ENCODE measurements at regions not wholly inside any gene's neighbourhood (a gene's known extent, or its start where the extent isn't known, plus 50 kb on each side); places are given as distances from the start of the nearest gene placed in this dataset.

- Histone ChIP-seq H4K20me1 (ENCODE audit: insufficient read depth) (no peaks in the 10 kb centered on the region), H2AFZ (ENCODE audit: low read depth, low read length) (no peak overlapping the region), H3K9ac (ENCODE audit: low read length) (no peak overlapping the region), H3K27me3 (ENCODE audit: insufficient read depth, low read depth, low read length) (no peaks in the 10 kb centered on the region), H3K36me3 (ENCODE audit: insufficient read depth, low read length) (no peaks in the 10 kb centered on the region), H3K9me2 (ENCODE audit: insufficient read depth, low read length) (no peaks in the 10 kb centered on the region), H3K4me2 (ENCODE audit: low read length) (no peak overlapping the region), H3K27ac (ENCODE audit: low read length) (no peak overlapping the region), H3F3A (ENCODE audit: insufficient read depth, low read length, poor library complexity, severe bottlenecking) (no peaks in the 10 kb centered on the region), H3K9me3 (ENCODE audit: low read length) (no peaks in the 10 kb centered on the region), H3K4me3 (ENCODE audit: low read length) (no peak overlapping the region), H3K79me2 (replicated peaks; ENCODE audit: insufficient read depth, low read length) (no peaks in the 10 kb centered on the region)
- no peak for TF ChIP-seq SMC3 (conservative IDR thresholded peaks at IDR 0.05; ENCODE audit: poor library complexity)
- no peak for TF ChIP-seq REST (IDR thresholded peaks at IDR 0.05; ENCODE audit: borderline replicate concordance)
- no peak for TF ChIP-seq RAD21 (conservative IDR thresholded peaks at IDR 0.05)
- no peak for TF ChIP-seq CTCF (IDR thresholded peaks at IDR 0.05; ENCODE audit: poor library complexity, severe bottlenecking)
- no peak for TF ChIP-seq TAF1 (IDR thresholded peaks at IDR 0.05; ENCODE audit: low read depth)
- no peak for TF ChIP-seq POLR2AphosphoS5 (IDR thresholded peaks at IDR 0.05)
- TF ChIP-seq EZH2 (IDR thresholded peaks at IDR 0.05; ENCODE audit: borderline replicate concordance, insufficient read depth, low read length, poor library complexity, severe bottlenecking) = no peak
Measured at GRCh38 chr14:71739273-71739990, 192.8 kb upstream of the RGS6 start.

- H3K9ac ChIP-seq (ENCODE audit: low read length) = no peak overlapping the region
- H3K27ac ChIP-seq (ENCODE audit: low read length) = no peak overlapping the region
- TF ChIP-seq CTCF (IDR thresholded peaks at IDR 0.05; ENCODE audit: poor library complexity, severe bottlenecking) (no peak), MXI1 (conservative IDR thresholded peaks at IDR 0.05; ENCODE audit: poor library complexity, severe bottlenecking) (no peak), EP300 (conservative IDR thresholded peaks at IDR 0.05; ENCODE audit: poor library complexity, severe bottlenecking) (no peak)
- no peaks in the 10 kb centered on the region for H3F3A ChIP-seq (ENCODE audit: insufficient read depth, low read length, poor library complexity, severe bottlenecking)
- no peaks in the 10 kb centered on the region for H3K9me2 ChIP-seq (ENCODE audit: insufficient read depth, low read length)
- H3K36me3 ChIP-seq (ENCODE audit: insufficient read depth, low read length) = no peaks in the 10 kb centered on the region
- H3K27me3 ChIP-seq (ENCODE audit: insufficient read depth, low read depth, low read length) = no peaks in the 10 kb centered on the region
- H3K4me2 ChIP-seq (ENCODE audit: low read length) = no peak overlapping the region
- H4K20me1 ChIP-seq (ENCODE audit: insufficient read depth) = no peaks in the 10 kb centered on the region
- no peaks in the 10 kb centered on the region for H3K9me3 ChIP-seq (ENCODE audit: low read length)
- no peaks in the 10 kb centered on the region for H3K79me2 ChIP-seq (replicated peaks; ENCODE audit: insufficient read depth, low read length)
- no peak overlapping the region for H2AFZ ChIP-seq (ENCODE audit: low read depth, low read length)
- no peak overlapping the region for H3K4me3 ChIP-seq (ENCODE audit: low read length)
Measured at GRCh38 chr14:71741241-71741640, 191.0 kb upstream of the RGS6 start.
